Kidney epithelial cell (primary cell): ENCODE measurements at regions not wholly inside any gene's neighbourhood (a gene's known extent, or its start where the extent isn't known, plus 50 kb on each side); places are given as distances from the start of the nearest gene placed in this dataset.

Experiments used
- DNase-seq: peaks from one replicate; pipeline ENCODE4 v3.0.0-alpha.2; 2010; ENCODE audit warnings: low read depth
- H3K27me3 ChIP-seq: 2 replicates; pipeline ENCODE4 v1.6.0; 2011; ENCODE audit warnings: low read length; ENCODE audit not compliant: control insufficient read depth, insufficient read depth
- H3K36me3 ChIP-seq: 2 replicates; pipeline ENCODE4 v1.5.1; 2011; ENCODE audit warnings: low read length; ENCODE audit not compliant: control insufficient read depth, insufficient read depth
- H3K4me3 ChIP-seq: 2 replicates; pipeline ENCODE4 v1.5.1; 2011; ENCODE audit warnings: low read depth, mild to moderate bottlenecking, control low read depth, low read length
- TF ChIP-seq, protein P1 (sequence below): IDR thresholded peaks from 2 replicates; pipeline ENCODE4 v1.5.1; 2011; ENCODE audit warnings: mild to moderate bottlenecking, moderate library complexity, low read length, control low read depth, inconsistent platforms; ENCODE audit not compliant: insufficient read depth, poor library complexity, severe bottlenecking

GRCh38 chr18:24679062-24679461 lies 218.6 kb downstream of the HRH4 start:
- TF ChIP-seq, protein P1, sequence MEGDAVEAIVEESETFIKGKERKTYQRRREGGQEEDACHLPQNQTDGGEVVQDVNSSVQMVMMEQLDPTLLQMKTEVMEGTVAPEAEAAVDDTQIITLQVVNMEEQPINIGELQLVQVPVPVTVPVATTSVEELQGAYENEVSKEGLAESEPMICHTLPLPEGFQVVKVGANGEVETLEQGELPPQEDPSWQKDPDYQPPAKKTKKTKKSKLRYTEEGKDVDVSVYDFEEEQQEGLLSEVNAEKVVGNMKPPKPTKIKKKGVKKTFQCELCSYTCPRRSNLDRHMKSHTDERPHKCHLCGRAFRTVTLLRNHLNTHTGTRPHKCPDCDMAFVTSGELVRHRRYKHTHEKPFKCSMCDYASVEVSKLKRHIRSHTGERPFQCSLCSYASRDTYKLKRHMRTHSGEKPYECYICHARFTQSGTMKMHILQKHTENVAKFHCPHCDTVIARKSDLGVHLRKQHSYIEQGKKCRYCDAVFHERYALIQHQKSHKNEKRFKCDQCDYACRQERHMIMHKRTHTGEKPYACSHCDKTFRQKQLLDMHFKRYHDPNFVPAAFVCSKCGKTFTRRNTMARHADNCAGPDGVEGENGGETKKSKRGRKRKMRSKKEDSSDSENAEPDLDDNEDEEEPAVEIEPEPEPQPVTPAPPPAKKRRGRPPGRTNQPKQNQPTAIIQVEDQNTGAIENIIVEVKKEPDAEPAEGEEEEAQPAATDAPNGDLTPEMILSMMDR: no peak
- H3K36me3 ChIP-seq: no peaks in the 10 kb centered on the region
- DNase-seq: no peak
- no peak overlapping the region for H3K4me3 ChIP-seq
- peaks cover 2% of the 10 kb centered on the region for H3K27me3 ChIP-seq

GRCh38 chr18:24683925-24684324 lies 223.5 kb downstream of the HRH4 start:
- DNase-seq: no peak

DNA sequence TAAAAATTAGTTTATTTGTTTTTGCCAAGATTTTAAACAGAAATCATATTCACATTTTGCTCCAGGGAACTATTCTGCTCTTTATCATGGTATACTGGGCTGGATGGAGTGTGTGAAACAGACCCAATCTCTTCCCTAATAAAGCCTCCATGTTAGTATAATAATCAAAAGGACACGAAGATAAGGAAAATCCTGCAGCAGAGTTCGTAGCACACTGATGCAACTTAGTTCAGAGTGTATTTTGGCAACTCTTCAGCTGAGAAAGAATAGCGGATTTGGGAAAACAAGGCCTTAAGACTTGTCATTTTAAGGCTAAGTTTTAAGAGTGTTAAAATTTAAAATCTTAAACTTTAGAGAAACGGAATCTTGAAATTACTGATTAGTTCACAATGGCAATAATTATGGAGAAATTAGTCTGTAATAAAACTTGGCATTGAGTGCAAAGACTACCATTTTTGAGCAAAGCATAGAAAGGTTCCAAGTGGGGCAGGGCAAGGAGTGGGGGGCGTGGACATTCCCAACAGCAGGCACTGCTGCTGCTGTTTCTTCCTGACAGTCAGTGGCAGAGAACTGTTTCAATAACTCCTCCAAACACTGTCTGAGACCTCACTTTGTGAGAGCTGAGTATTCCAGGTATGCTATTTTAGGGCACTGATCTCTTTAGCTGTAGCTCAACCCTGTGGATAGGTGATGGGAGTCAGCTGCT lies 225.0 kb downstream of the HRH4 start:
- no peak overlapping the region for H3K4me3 ChIP-seq
- H3K27me3 ChIP-seq: no peaks in the 10 kb centered on the region
- TF ChIP-seq, protein P1: no peak
- no peaks in the 10 kb centered on the region for H3K36me3 ChIP-seq
- DNase-seq: no peak

More at GRCh38 chr18:24683925-24684324, 223.5 kb downstream of the HRH4 start:
- Histone ChIP-seq H3K4me3 (no peak overlapping the region), H3K36me3 (no peaks in the 10 kb centered on the region), H3K27me3 (no peaks in the 10 kb centered on the region)
- TF ChIP-seq, protein P1: no peak

DNA sequence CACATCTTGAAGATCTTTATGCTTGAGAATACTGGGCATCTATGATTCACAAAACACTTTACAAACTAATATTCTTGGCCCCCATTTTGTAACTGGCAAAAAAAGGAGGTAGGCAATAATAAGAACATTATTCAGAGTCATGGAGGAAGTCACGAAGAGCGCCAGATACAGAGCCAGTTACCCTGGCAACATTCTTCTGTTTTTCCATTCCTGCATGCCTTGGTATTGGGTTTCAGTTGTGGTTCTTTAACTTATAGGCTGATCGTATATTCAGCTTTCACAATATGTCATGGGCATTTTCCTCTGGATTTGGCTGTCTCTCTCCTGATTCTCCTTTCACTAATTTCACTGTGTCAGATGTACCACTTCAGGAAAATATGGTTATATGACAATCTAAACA lies 234.7 kb downstream of the HRH4 start:
- H3K36me3 ChIP-seq: no peaks in the 10 kb centered on the region
- H3K27me3 ChIP-seq: no peaks in the 10 kb centered on the region
- DNase-seq: no peak
- H3K4me3 ChIP-seq: no peak overlapping the region
- TF ChIP-seq, protein P1: no peak

- TF ChIP-seq, protein P1: no peak
- Histone ChIP-seq H3K36me3 (no peaks in the 10 kb centered on the region), H3K27me3 (no peaks in the 10 kb centered on the region), H3K4me3 (no peak overlapping the region)
- DNase-seq: no peak
Measured at GRCh38 chr18:24702001-24702515, 241.6 kb downstream of the HRH4 start.

DNA sequence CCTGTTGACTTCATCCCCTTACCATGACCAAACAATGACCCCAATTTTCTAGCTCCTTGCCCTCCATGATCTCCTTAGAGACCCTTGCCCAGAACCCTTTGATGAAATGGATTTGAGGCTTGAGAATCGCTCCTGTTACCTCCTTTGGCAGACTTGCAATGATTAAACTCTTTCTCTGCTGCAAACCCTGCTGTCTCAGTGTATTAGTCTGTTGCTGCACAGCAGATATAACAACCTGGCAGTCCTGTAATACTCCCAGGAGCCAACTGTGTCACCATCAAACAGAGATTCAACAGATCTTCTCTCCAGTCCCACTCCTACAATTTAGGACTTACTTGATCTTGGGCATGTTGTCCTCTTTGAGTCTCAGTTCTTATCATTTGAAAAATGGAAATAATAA lies 242.9 kb downstream of the HRH4 start:
- Histone ChIP-seq H3K27me3 (no peaks in the 10 kb centered on the region), H3K36me3 (no peaks in the 10 kb centered on the region), H3K4me3 (no peak overlapping the region)
- TF ChIP-seq, protein P1: no peak
- no peak for DNase-seq
